Upper lobe of right lung (tissue), 1 donor: ENCODE measurements at regions not wholly inside any gene's neighbourhood (a gene's known extent, or its start where the extent isn't known, plus 50 kb on each side); places are given as distances from the start of the nearest gene placed in this dataset.

Experiments used
- ATAC-seq: fragments of 200-7000 bp; cut with Tn5 transposase; one replicate; pipeline ENCODE4 v1.9.1; 2020; ENCODE audit warnings: mild to moderate bottlenecking, moderate library complexity
- DNase-seq: peaks from one replicate; pipeline ENCODE4 v3.0.0-alpha.2; 2020
- H3K27ac ChIP-seq: fragments of 200-600 bp; one replicate; pipeline ENCODE4 v1.8.0; 2022
- H3K27me3 ChIP-seq: fragments of 200-600 bp; one replicate; pipeline ENCODE4 v1.8.0; 2022; ENCODE audit warnings: mild to moderate bottlenecking
- H3K36me3 ChIP-seq: fragments of 200-600 bp; one replicate; pipeline ENCODE4 v1.8.0; 2022
- H3K4me1 ChIP-seq: fragments of 200-600 bp; one replicate; pipeline ENCODE4 v1.8.0; 2022
- H3K4me3 ChIP-seq: fragments of 200-600 bp; one replicate; pipeline ENCODE4 v1.8.0; 2022; ENCODE audit warnings: mild to moderate bottlenecking
- H3K9me3 ChIP-seq: fragments of 200-600 bp; one replicate; pipeline ENCODE4 v1.8.0; 2022
- CTCF ChIP-seq: fragments of 200-600 bp; IDR thresholded peaks from one replicate; pipeline ENCODE4 v1.8.0; 2022; ENCODE audit warnings: antibody characterized with exemption
- intact Hi-C: fragments of 100-400 bp; cut with DNase I; formaldehyde crosslinking; loops from one replicate; pipeline ENCODE4 v1.11.0; 2022
- donor health status: DM: no; HTN: yes; CAD: no; lungs with severe emphysema.

GRCh38 chr4:1463927-1464540, 57.8 kb upstream of the NKX1-1 start:
- H3K4me3 ChIP-seq = no peak overlapping the region
- no peaks in the 10 kb centered on the region for H3K4me1 ChIP-seq
- H3K27ac ChIP-seq = no peak overlapping the region
- ATAC-seq (no peak), DNase-seq (peak; percentile 33)
- TF ChIP-seq CTCF = no peak
- intact Hi-C loops = loop anchor here (10.0 kb wide), 1 partner anchor 59 kb away; the partner anchor contains the start of gene NKX1-1
- H3K9me3 ChIP-seq = no peaks in the 10 kb centered on the region
- H3K36me3 ChIP-seq = no peaks in the 10 kb centered on the region
- H3K27me3 ChIP-seq = peaks cover 46% of the 10 kb centered on the region

GRCh38 chr4:1463088-1463926, 57.1 kb upstream of the NKX1-1 start:
- intact Hi-C loops = loop anchor here (10.0 kb wide), 1 partner anchor 59 kb away; the partner anchor contains the start of gene NKX1-1
- no peak overlapping the region for H3K4me3 ChIP-seq
- ATAC-seq (no peak), DNase-seq (peak; percentile 45)
- no peaks in the 10 kb centered on the region for H3K4me1 ChIP-seq
- no peak for TF ChIP-seq CTCF
- no peaks in the 10 kb centered on the region for H3K9me3 ChIP-seq
- peaks cover 53% of the 10 kb centered on the region for H3K27me3 ChIP-seq
- H3K27ac ChIP-seq = no peak overlapping the region
- H3K36me3 ChIP-seq = no peaks in the 10 kb centered on the region

- Histone ChIP-seq H3K9me3 (no peaks in the 10 kb centered on the region), H3K4me3 (no peak overlapping the region), H3K27me3 (peaks cover 54% of the 10 kb centered on the region), H3K27ac (no peak overlapping the region), H3K36me3 (no peaks in the 10 kb centered on the region), H3K4me1 (no peaks in the 10 kb centered on the region)
- ATAC-seq (no peak), DNase-seq (peak; percentile 60)
- TF ChIP-seq CTCF = no peak
- intact Hi-C loops = loop anchor here (10.0 kb wide), 1 partner anchor 58 kb away; the partner anchor contains the start of gene NKX1-1
These were observed 56.5 kb upstream of the NKX1-1 start for GRCh38 chr4:1462768-1463075.

- Histone ChIP-seq H3K4me3 (no peak overlapping the region), H3K27ac (no peak overlapping the region), H3K36me3 (no peaks in the 10 kb centered on the region), H3K4me1 (no peaks in the 10 kb centered on the region), H3K9me3 (no peaks in the 10 kb centered on the region), H3K27me3 (peaks cover 54% of the 10 kb centered on the region)
- intact Hi-C loops = loop anchor here (10.0 kb wide), 1 partner anchor 57 kb away; the partner anchor contains the start of gene NKX1-1
- DNase-seq = peak; percentile 52
- TF ChIP-seq CTCF = no peak
- ATAC-seq = no peak
These were observed 55.9 kb upstream of the NKX1-1 start for GRCh38 chr4:1462009-1462767.

- Histone ChIP-seq H3K36me3 (no peaks in the 10 kb centered on the region), H3K9me3 (no peaks in the 10 kb centered on the region), H3K4me1 (no peaks in the 10 kb centered on the region), H3K27ac (no peak overlapping the region), H3K4me3 (no peak overlapping the region), H3K27me3 (peaks cover 54% of the 10 kb centered on the region)
- intact Hi-C loops = loop anchor here (10.0 kb wide), 1 partner anchor 56 kb away; the partner anchor contains the start of gene NKX1-1
- ATAC-seq (no peak), DNase-seq (peak; percentile 57)
- TF ChIP-seq CTCF = no peak
These were observed 55.0 kb upstream of the NKX1-1 start for GRCh38 chr4:1460967-1461868.
